ENCODE measurements at regions not wholly inside any gene's neighbourhood (a gene's known extent, or its start where the extent isn't known, plus 50 kb on each side); places are given as distances from the start of the nearest gene placed in this dataset.

DNA sequence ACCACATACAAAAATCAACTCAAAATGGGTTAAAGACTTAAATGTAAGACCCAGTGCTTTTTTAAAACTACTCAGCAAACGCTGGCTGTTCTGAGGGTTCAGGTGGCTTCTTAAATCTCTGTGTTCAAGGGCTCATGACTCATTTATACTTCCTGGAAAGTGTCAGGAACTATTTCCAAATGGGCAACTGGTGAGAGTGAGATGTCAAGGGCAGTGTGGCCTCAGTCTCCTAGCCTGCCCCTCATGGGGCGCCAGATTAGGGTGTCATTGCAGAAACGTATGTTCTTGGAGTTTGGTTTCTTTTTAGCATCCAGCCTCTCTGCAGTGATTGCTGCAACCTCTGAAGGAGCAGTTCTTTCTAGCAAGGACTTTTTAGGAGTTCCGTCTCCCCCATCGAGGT lies 485.4 kb downstream of the TNS1 start:
- ATAC-seq, result no peak

DNA sequence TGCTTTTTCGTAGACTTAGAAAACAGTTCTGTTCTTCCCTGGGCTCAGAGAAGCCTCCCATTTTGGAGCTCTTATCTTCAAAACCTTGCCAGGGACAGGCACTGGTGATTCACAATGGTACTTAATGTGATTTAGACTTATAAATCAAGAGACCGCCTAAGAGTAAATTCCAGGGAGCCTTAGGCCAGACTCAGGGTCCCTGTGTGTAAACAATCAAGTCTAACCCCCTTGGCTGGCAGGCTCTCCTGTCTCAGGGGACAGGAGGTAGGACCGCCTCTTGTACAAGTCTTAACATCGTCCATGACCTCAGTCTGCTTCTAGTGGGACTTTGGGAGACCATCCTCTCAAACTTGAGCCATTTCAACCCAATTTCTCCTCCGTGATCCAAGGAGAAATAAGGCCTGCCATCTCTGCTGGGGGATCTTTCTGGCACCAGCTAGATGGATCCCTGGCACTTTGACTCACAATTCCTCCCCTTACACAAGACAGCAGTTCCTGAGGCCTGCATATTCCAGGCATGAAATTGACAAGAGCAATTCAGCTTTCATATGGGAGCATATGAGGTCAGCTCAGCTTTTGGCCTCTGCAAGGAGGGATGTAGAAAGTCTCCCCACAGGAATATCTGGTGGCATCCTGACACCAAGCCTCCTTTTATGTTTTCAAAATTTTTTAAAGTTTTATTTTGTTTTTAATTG lies 487.0 kb downstream of the TNS1 start:
- ATAC-seq, result no peak

DNA sequence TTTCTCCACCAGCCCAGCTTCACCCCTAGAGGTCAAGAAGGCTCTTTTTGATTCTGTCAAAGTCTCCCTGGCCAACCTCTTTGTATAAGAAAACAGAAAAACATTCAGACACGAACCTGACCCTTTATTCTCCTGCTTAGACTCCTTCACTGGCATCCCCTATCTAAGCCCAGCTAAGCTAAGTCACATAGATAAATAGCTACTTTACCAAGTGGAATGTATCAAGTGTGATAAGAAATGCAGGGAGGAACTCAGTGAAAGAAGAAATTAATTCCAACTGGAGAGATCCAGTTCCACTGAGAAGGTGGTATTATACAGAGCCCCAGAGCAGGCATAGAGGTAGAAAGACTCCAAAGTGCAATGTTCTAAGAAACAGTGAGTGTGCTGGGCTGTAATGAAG lies 489.5 kb downstream of the TNS1 start:
- no peak for ATAC-seq

DNA sequence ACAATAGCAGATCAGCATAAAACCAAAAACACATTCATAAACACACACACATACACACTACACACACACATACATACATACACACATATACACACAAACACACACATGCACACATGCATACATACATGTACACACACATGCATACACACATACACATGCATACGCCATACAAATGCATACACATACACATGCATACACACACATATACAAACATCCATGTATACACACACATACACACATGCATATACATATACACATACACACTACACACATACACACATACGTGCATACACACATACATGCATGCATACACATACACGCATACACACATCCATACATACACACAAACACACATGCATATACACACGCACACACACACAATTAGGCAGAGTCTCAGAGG lies 490.1 kb downstream of the TNS1 start:
- ATAC-seq, result no peak

DNA sequence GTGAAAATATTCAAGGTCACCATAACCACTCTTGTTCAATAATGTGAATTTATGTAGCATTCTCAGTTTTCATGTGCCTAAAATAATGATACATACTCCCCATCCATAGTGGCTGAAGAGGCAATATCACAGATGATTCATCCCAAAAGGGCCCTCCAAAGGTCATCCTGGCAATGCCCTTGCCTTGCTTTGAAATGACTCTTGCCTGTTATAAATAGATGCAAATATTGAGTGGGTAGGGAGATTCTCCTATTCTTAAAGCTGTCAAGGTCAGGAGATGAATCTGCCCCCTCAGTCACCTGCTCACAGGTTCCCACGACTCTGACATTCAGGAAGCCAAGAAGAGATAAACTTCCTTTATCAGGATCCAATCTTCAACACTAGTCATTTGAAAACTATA lies 490.5 kb downstream of the TNS1 start:
- no peak for ATAC-seq

DNA sequence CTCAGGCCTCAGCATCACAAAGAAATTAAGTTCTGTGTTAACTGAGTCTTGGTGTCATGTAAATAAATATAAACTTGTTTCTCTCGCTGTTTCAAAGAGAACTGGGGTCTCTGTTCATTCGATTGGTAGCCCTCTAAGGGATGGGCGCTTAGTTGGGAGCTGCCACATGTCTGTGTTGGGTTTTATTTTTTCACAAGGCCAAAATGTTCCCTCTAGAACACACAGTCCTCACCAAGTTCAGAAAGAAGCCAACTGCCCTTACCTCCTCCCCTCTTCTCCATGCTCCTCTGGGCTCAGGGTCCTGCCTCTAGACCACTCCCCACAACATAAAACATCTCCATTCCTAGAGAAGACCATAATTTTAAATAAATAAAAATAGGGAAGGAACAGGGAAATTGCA lies 490.9 kb downstream of the TNS1 start:
- no peak for ATAC-seq

DNA sequence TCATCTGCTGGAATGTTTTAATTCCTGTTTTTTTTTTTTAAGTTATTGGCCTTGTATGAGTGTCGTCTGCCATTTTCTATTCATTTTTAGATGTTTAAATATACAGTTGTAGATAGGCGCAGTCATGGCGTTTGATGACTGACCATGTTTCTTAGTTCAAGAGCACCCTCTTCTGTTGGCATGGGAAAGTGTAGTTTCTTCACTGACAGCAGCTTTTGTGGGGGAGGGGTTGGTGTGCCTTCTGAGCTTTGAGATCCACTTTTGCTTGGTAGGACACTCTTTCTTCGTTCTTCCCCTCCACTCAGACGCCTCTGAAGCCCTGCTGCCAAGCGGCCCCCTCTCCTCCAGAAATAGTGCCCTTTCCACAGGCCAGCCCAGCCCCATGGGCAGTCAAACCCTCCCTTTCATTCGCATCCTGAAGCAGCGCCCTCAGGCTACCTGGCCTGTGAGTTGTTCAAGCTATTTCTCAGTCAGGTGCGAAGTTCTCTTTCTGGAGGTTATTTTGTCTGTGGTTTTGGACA lies 492.0 kb downstream of the TNS1 start:
- ATAC-seq, result peak in 1 of 2 donors; percentile 21

DNA sequence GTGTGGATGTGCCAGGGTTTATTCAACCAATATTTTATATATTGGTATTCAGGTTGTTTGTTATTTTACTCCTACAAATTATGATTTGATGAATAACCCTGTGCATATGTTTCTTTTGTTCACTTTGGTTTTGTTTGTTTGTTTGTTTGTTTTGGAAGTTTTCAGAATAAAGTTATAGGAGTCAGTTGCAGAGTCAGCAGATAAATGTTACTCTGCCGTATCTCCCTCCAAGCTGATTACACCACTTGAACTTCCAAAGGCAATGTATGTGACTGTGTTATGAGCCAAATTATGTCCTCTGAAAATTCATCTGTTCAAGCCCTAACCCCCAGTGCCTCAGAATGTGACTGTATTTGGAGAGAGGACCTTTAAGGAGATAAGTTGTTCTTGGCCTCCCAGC lies 497.5 kb downstream of the TNS1 start:
- no peak for ATAC-seq

DNA sequence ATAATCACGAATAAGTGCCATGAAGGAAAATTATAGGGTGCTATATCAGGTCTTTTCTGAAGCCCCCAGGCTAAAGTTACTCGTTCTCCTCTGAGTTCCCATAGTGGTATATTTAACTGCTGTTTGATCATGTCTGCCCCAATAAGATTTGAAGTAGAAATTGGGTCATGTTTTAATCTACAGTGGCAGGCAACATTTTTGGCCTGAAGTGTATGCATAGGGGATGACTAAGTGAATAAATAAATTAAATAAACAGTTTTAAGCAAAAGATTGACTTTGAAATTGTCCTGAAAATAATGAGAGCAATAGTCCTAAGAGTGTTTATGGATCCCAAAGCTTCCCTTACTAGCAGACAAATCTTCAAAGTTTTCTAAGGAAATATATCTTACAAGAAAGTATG lies 500.9 kb downstream of the TNS1 start:
- ATAC-seq, result no peak

DNA sequence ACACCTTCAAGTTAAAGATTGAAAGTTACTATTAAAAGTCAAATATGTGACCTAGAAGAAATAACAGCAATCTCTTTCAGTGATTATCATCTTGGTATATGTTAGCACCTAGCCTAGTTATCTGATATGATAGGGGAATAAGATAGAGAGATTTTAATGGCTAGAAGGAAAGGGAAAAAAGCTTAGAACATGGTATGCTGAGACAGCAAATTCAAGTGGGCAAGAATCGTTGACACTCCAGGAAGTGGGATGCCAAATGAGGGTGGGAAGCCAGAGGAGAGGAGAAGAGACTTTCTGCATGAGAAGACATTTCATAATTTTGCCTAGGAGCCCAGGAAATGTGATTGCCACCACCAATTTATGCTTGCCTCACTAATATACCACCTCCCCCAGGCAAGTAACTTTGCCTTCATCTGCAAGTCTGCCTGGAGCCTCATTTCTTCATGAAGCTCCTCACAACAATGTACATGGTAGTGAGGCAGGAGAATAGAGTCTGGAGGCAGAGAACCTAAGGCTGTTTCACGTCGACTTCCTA lies 504.9 kb downstream of the TNS1 start:
- ATAC-seq, result no peak

DNA sequence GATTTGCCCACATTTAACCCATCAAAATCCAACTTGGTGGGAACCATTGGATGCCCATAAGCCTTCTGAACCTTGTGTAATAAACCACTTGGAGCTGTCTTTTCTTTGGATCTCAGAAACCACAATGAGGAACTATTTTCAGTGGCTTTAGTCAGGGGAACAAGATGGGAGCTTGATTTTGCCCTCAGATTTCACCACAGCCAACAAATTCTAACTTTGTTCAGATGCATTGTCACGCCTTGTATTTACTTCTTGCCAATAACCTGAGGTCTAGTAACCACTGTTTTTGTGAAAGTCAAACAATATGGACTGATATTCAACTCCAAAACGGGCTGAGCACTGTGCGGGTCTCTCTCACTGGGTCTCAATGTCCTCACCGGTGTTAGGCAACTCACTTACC lies 508.2 kb downstream of the TNS1 start:
- ATAC-seq, result no peak

DNA sequence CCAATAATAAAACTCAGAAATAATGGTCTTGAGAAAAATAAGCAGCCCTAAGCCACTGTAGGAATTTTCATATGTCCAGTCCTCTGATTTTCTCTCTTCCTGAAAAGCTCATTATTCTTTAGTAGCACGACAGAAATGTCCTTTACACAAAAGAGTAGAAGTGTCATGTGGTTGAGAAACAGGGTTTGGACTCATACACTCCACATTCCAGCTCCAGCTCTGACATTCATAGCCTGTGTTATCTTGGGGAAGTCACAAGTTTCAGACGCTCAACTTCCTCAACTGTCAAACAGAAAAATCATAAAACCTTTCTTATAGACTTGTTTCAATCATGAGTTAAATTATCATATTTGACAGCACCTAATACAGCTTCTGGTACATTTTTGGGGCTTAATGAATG lies 511.5 kb downstream of the TNS1 start:
- ATAC-seq, result no peak

DNA sequence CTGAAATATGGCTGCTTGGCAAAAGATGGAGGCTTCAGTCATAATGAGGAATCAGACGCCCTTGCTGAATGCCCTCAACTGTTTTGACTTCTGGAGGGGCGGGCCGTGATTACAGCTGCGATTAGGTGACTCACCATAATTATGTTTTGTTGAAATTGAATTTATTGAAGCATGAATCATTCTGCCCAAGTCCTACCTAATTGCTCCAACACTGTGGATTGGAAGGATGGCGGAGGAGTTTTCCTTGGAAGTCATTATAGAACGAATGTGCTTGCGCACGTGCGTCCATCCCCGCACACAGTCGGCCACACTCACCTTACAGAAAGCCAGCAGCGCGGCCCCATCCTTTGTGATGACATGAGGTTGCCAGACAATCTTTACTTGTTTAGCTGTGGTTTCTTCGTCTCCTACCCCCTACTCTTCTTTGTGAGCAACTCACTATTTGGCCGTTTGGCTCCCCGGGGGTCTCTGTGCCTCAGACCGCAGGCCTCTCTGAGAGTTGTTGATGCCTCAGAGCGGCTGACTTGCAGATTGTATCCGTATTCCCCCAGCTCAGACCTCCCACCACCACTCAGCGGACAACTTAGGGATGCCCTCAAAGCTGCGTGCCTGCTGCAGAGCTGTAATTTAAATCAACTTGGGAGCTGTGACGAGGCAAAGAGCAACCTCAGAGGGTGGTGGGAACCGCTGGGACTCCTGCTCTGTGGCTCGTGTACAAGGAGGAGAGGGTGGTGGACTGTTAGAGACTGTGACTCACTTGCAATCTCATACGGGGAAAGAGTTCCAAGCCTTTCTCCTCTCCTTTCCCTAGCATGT lies 513.4 kb downstream of the TNS1 start:
- no peak for ATAC-seq

DNA sequence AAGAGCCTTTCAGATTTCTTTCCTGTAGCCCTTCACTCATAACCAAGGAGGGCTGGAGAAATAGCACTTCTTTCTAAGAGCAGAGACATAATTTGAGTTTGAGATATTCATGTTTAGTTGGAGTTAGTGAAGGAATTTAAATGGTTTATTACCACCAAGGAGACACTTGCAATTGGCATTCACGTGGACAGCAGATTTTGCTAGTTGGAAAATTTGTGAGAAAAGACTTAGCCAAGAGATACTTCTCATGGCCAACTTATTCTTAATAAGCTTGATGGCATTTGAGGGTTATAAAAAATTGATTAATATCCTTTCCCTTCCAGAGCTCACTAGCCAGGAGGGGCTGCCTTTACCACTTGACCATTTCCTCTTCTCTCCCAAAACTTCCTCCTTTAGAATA lies 518.7 kb downstream of the TNS1 start:
- no peak for ATAC-seq

DNA sequence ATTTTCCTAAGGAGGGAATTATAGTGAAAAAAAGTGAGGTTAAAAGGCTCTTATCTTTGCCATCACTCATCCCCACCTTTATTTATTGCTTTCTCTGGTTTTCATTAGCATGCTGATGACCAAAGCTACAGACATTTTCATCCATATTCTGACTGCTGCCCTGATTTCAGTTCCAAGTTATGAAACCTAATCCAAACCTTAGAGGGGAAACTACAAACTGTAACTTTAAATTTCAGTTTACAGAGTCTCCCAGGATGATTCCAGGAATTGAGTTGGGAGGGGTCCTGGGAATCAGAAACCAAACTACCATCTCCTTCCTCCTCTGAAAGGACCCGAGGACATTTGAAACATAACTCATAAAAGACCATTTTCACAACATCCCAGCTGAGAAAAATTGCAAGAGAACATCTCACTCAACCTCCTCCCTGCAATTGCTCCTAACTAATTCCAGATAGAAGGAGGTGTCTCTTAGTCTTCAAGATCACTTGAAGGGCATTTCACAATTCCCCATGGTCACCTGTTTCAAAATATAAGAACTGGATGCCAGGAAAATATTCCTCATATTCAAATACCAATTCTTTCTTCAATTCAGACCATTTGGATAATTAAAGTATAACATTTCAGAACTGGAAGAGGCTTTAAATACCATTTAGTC lies 520.6 kb downstream of the TNS1 start:
- ATAC-seq, result no peak

DNA sequence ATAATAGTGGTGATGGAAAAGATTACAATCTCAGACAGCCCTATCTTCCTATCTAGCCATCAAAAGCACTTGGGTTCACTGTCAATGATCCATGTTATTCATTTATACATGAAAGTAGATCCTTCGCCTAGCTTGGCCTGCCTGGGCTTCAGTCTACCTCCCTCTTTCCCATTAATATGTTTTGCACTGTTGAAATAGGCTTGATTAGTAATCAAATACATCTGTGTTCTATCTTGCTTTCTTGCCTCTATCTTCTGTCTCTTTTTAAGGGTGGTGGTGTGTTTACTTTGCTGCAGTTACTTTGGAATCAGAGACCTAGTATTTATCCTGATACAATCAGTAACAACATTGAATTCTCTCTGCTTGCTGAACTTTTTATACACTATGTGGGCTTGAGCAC lies 521.2 kb downstream of the TNS1 start:
- ATAC-seq, result no peak

DNA sequence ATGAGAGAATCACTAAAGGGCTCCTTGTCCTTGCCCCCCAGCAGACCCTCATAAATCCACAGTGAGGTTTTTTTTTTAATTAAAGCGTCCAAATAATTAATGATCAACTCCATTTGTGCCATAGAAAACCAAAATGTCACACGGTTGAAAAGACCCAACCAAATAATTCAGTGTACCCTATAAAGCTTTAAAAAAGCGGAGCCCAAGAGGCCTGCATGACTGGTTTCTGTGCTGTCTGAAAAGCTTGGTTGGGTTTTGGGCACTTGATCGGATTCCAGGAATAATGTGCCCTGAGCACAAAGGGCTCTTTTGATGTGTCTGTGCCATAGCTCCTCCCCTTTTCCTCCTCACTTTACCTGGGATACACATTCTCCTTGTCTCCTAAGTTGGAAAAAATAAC lies 523.2 kb downstream of the TNS1 start:
- ATAC-seq, result no peak

DNA sequence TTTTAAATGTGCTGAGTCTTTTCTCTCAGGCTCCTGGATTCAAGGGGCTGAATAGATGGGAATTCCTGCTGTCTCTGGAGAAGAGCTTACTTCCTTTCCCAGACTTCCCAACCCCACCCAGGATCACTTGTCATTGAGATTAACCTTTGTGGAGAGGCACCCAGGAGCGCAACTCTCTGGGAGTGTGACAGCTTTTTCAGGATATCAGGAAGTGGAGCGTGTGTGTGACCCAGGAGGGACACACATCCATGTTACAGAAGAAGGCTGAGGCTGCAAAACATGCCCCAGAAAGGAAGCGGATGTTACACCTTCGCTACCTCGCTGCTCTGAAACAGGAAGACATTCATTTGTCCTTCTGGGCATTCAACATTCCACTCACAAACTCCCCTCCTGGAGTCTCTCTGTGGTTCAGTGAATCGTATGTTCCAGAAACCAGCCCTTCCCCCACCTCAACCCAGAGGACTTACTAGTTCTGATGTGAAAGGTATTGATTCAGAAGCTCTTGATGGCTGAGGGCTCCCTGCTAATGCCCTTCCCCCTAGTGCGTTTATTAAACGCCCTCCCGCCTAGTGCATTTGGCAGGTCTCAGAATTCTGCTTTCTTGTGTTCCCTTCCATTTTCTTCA lies 523.9 kb downstream of the TNS1 start:
- ATAC-seq, result no peak

DNA sequence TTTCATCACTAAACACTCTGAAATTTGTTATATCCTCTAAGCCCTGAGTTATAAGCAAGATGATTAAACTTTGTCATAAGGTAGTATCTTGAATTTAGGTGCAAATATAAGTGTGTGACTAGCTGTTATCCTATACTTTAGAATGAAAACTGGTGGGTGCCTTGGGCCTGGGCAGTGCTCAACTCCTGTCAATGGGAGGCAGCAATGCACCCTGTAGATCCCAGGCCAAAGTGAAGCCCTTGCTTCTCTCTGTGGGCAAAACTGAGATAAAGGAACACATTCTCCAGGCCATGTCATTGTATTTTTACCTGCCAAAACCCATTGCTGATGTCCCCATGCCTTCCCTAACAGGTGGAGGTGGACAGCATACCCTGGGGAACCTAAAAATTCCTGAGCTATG lies 525.2 kb downstream of the TNS1 start:
- no peak for ATAC-seq

DNA sequence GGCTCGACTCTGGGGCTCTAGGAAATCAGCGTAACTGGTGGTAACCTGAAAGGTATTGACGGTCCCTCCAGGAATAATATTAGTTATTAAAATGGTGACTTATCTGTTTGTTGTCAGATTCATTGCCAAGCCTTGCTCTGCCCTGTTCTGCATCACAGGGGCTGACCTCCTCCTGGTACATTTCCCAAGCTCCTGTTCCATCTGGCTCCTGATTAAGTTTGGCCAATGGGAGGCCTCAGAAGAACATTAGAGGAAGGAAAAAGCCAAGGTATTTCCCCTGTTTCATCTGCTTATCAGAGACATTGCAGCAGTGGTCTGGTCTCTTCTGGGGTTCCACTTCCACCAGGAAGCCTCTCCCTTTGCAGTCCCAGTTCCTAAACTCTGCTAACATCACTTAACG lies 527.0 kb downstream of the TNS1 start:
- no peak for ATAC-seq

DNA sequence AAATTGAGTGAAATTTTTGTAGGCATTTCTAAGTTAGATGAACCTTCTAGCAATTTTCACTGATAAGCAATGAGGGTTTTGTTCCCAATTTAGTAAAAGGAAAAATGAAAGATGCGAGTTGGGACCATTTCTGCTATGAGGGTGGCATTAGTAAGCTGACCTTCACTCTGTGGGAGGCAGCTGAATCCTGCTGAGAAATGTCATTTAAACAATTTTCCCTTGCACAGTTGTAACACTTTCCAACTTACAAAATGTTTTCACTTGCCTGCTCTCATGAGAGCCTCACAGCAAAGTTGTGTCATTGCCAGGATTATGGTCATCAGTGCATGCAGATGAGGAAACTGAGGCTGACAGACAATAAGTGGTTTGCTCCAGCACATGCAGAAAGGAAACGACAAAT lies 527.7 kb downstream of the TNS1 start:
- ATAC-seq, result no peak

DNA sequence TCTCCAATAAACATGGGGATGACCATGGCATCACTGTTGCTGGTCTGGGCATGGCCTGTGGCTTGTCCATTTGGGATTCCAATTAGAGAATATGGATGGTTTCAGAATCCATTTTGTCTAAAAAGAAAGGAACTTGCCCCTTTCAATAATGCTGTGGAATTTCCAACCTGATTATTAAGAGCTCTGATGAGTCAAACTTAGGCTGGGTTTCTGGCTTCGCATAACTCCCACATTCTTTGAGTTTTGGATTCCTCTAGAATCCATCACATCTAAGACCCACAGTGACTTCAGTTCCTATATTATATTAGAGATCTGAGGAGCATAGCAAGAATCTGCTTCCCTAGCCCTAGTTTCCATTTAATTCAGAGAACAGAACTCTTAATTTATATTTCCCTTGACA lies 531.5 kb downstream of the TNS1 start:
- no peak for ATAC-seq

DNA sequence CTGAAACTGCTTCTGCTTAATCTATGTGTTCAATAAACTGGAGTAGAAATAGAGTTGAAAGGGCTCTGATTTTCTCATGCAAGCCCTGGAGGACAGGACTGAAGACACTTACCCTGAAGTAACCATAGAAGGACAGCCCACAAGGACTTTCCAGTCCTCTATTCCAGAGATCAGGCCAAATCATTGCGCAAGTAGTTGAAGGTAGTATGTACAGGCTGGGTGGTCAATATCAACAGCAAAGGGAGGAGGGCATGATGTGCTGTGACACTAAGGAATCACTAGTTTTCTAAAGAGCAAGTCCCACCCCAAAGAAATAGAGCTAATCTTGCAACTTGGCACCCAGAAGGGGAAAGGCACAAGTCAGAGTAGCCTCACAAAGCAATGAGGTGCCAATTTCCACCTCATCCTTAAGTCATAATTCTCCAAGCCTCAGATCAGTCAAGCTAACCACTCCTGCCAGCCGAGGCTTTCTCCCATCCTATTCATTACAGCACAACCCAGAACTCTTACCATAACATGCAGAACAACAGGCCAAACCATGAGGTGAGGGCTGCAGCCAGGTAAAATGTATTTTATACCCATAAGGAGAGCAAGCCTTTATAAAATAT lies 533.5 kb downstream of the TNS1 start:
- no peak for ATAC-seq
